ENCODE measurements at regions not wholly inside any gene's neighbourhood (a gene's known extent, or its start where the extent isn't known, plus 50 kb on each side); places are given as distances from the start of the nearest gene placed in this dataset.

GRCh38 chr12:42758806-42759205 is 169.3 kb upstream of the PRICKLE1 start:
- intact Hi-C loops (cut with micrococcal nuclease; ENCODE audit: unreplicated experiment): no loop called here
- no peak for DNase-seq (ENCODE audit: low read depth, low spot score)
- Histone ChIP-seq H3K9me3 (replicated peaks; ENCODE audit: control insufficient read depth, insufficient read depth, low read length) (no peaks in the 10 kb centered on the region), H3K4me3 (no peak overlapping the region), H3K4me1 (ENCODE audit: control insufficient read depth, insufficient read depth, low read length) (peaks cover 24% of the 10 kb centered on the region), H2AFZ (ENCODE audit: control insufficient read depth, low read depth, low read length) (no peak overlapping the region), H3K36me3 (ENCODE audit: control insufficient read depth in 2 of 2, insufficient read depth in 2 of 2, low read length in 1 of 2) (no peaks in the 10 kb centered on the region), H4K20me1 (ENCODE audit: control insufficient read depth, insufficient read depth) (no peaks in the 10 kb centered on the region), H3K27me3 (replicated peaks in 1 of 2; ENCODE audit: control insufficient read depth in 2 of 2, insufficient read depth in 2 of 2, low read length in 1 of 2) (no peaks in the 10 kb centered on the region), H3K4me2 (ENCODE audit: control insufficient read depth, insufficient read depth) (no peak overlapping the region), H3K79me2 (ENCODE audit: control insufficient read depth, insufficient read depth, low read length) (no peaks in the 10 kb centered on the region), H3K9ac (ENCODE audit: control insufficient read depth, insufficient read depth, low read length) (no peak overlapping the region), H3K27ac (ENCODE audit: control insufficient read depth, insufficient read depth) (no peak overlapping the region)
- no peak for FAIRE-seq
- ChIA-PET RAD21 (ENCODE audit: unreplicated experiment) (no interaction called here), POLR2A (no interaction called here), CTCF (no interaction called here), SMC1A (ENCODE audit: uncharacterized antibody, unreplicated experiment) (no interaction called here)
- in situ Hi-C loops (cut with MboI): no loop called here
- ATAC-seq: no peak
- TF ChIP-seq DPF2 (IDR thresholded peaks at IDR 0.05) (no peak), SIX5 (IDR thresholded peaks at IDR 0.05; ENCODE audit: low read depth, low read length, severe bottlenecking) (no peak), SP1 (IDR thresholded peaks at IDR 0.05; ENCODE audit: low read depth, low read length) (no peak), RCOR1 (conservative IDR thresholded peaks at IDR 0.05; ENCODE audit: low read depth, low read length) (no peak), ZBTB11 (CRISPR knock-in tag; IDR thresholded peaks at IDR 0.05) (no peak)
- 65% methylated on average over 4 of the region's 4 CpGs for WGBS (ENCODE audit: insufficient coverage, insufficient replicate concordance, low lambda C conversion rate, missing lambda C conversion rate)
- no TSS peak for BruUV-seq (replicated peaks)

Data from GM12878 (cell line).